Karpas-422 (cell line): ENCODE measurements at regions not wholly inside any gene's neighbourhood (a gene's known extent, or its start where the extent isn't known, plus 50 kb on each side); places are given as distances from the start of the nearest gene placed in this dataset.
"Not testable (repeated sequence)": the region's sequence is repeated elsewhere in the genome, so short reads cannot be mapped to it uniquely, and the experiment has no call there.

Experiments used
- DNase-seq: peaks from one replicate; pipeline ENCODE4 v3.0.0-alpha.2; 2015
- H2AFZ ChIP-seq: fragments of 200-600 bp; sonication (generic); 2 replicates; pipeline ENCODE4 v1.6.1; 2014; ENCODE audit warnings: antibody characterized with exemption, low read length, mixed read lengths
- H3K27ac ChIP-seq: fragments of 200-600 bp; sonication (generic); 2 replicates; pipeline ENCODE4 v1.5.1; 2014; ENCODE audit warnings: mild to moderate bottlenecking, low read length, moderate library complexity
- H3K27me3 ChIP-seq: fragments of 200-600 bp; sonication (generic); 2 replicates; pipeline ENCODE4 v1.6.1; 2014; ENCODE audit warnings: low read length, mixed read lengths
- H3K36me3 ChIP-seq: fragments of 200-600 bp; sonication (generic); 2 replicates; pipeline ENCODE4 v1.6.1; 2014; ENCODE audit warnings: low read length, mixed read lengths; ENCODE audit not compliant: insufficient read depth
- H3K4me1 ChIP-seq: fragments of 200-600 bp; sonication (generic); 2 replicates; pipeline ENCODE4 v1.6.1; 2014; ENCODE audit warnings: mild to moderate bottlenecking, low read length, mixed read lengths
- H3K4me2 ChIP-seq: fragments of 200-600 bp; sonication (generic); 2 replicates; pipeline ENCODE4 v1.6.1; 2014; ENCODE audit warnings: low read length, low read depth, mild to moderate bottlenecking; ENCODE audit not compliant: poor library complexity, severe bottlenecking
- H3K4me3 ChIP-seq: fragments of 200-600 bp; sonication (generic); 2 replicates; pipeline ENCODE4 v1.5.1; 2014; ENCODE audit warnings: mild to moderate bottlenecking, antibody characterized with exemption, low read length, mixed read lengths
- H3K79me2 ChIP-seq: fragments of 200-600 bp; sonication (generic); 2 replicates; pipeline ENCODE4 v1.6.1; 2014; ENCODE audit warnings: mild to moderate bottlenecking, low read length, mixed read lengths
- H3K9ac ChIP-seq: fragments of 200-600 bp; sonication (generic); 2 replicates; pipeline ENCODE4 v1.6.0; 2014; ENCODE audit warnings: low read length
- H3K9me2 ChIP-seq: fragments of 200-600 bp; sonication (generic), shearing (Covaris generic); replicated peaks from 2 replicates; pipeline ENCODE4 v1.6.0; 2014; ENCODE audit warnings: mild to moderate bottlenecking, low read length, moderate library complexity; ENCODE audit not compliant: insufficient read depth
- H3K9me3 ChIP-seq: fragments of 300-700, 200-600 bp; sonication (generic); 2 replicates; pipeline ENCODE4 v1.6.1; 2014; ENCODE audit warnings: low read length, mixed read lengths
- H4K20me1 ChIP-seq: fragments of 200-600 bp; sonication (generic); 2 replicates; pipeline ENCODE4 v1.6.1; 2014; ENCODE audit warnings: mild to moderate bottlenecking, antibody characterized with exemption, low read length, low read depth; ENCODE audit not compliant: insufficient read depth

- H3K27ac ChIP-seq = no peak overlapping the region
- no peaks in the 10 kb centered on the region for H3K36me3 ChIP-seq
- no peaks in the 10 kb centered on the region for H3K9me3 ChIP-seq
- no peak overlapping the region for H3K4me2 ChIP-seq
- H4K20me1 ChIP-seq = no peaks in the 10 kb centered on the region
- no peak overlapping the region for H3K4me3 ChIP-seq
- H3K9ac ChIP-seq = no peak overlapping the region
- no peaks in the 10 kb centered on the region for H3K4me1 ChIP-seq
- H3K79me2 ChIP-seq = no peaks in the 10 kb centered on the region
- no peaks in the 10 kb centered on the region for H3K9me2 ChIP-seq
- no peak for DNase-seq
- 0 out of 2 replicates have a peak, but pooled peaks cover 2% of the 10 kb centered on the region for H3K27me3 ChIP-seq
- no peak overlapping the region for H2AFZ ChIP-seq
Measured at GRCh38 chr12:5166976-5167375, 123.3 kb downstream of the KCNA5 start.

GRCh38 chr12:5168148-5168547 lies 124.5 kb downstream of the KCNA5 start:
- no peak overlapping the region for H3K4me2 ChIP-seq
- no peaks in the 10 kb centered on the region for H3K4me1 ChIP-seq
- H3K9me2 ChIP-seq = no peaks in the 10 kb centered on the region
- 0 out of 2 replicates have a peak, but pooled peaks cover under 1% of the 10 kb centered on the region for H3K27me3 ChIP-seq
- no peak overlapping the region for H3K4me3 ChIP-seq
- no peak overlapping the region for H3K27ac ChIP-seq
- no peak overlapping the region for H2AFZ ChIP-seq
- no peaks in the 10 kb centered on the region for H3K36me3 ChIP-seq
- no peaks in the 10 kb centered on the region for H4K20me1 ChIP-seq
- H3K9ac ChIP-seq = no peak overlapping the region
- H3K9me3 ChIP-seq = no peaks in the 10 kb centered on the region
- DNase-seq = no peak
- no peaks in the 10 kb centered on the region for H3K79me2 ChIP-seq

DNA sequence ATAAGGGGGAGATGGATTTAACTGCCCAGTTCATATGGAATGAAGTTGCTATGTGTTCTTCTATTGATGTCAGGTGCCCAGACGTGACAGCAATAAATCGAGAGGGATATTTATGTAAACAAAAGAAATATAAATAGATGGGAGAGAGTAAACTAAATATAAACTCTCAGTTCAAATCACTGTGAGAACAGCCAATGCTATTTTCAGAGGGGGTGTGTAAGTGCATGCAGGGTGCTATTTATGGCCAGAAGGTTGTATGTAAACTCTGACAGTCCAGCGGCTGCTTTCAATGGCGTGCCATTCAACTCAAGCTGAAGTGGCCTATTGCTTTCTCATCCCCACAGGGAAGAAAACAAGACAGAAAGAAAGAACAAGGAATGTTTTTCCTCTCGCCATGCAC lies 127.2 kb downstream of the KCNA5 start:
- DNase-seq = no peak

DNA sequence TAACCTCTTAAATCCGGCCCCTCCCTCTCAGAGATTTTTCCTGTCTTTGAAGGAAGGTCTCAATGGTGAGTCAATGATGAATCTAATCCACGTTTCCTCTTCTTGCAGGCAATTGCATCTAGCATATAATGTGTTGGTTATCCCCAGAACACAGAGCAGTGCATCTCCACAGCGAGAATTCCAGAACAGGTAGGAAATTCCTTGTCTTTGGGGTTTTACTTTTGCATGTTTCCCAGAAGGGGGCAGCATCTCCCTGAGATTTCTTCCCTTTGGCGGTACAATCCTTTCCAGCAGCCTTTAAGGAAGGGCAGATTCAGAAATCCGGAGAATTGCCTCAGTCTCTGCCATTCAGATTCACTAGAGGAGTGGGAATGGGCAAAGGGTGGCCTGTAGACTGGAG lies 128.0 kb downstream of the KCNA5 start:
- no peak overlapping the region for H2AFZ ChIP-seq
- no peaks in the 10 kb centered on the region for H3K79me2 ChIP-seq
- H3K9me2 ChIP-seq = no peaks in the 10 kb centered on the region
- no peaks in the 10 kb centered on the region for H4K20me1 ChIP-seq
- no peaks in the 10 kb centered on the region for H3K9me3 ChIP-seq
- DNase-seq = no peak
- no peaks in the 10 kb centered on the region for H3K27me3 ChIP-seq
- H3K4me2 ChIP-seq = no peak overlapping the region
- H3K36me3 ChIP-seq = no peaks in the 10 kb centered on the region
- H3K4me3 ChIP-seq = no peak overlapping the region
- no peak overlapping the region for H3K9ac ChIP-seq
- H3K4me1 ChIP-seq = no peaks in the 10 kb centered on the region
- H3K27ac ChIP-seq = no peak overlapping the region

More for the DNA sequence above, 127.2 kb downstream of the KCNA5 start:
- Histone ChIP-seq H3K9me3 (no peaks in the 10 kb centered on the region), H3K4me1 (no peaks in the 10 kb centered on the region), H3K36me3 (no peaks in the 10 kb centered on the region), H3K79me2 (no peaks in the 10 kb centered on the region), H3K4me2 (no peak overlapping the region), H3K4me3 (no peak overlapping the region), H3K27me3 (no peaks in the 10 kb centered on the region), H3K9ac (no peak overlapping the region), H3K27ac (no peak overlapping the region), H2AFZ (no peak overlapping the region), H3K9me2 (no peaks in the 10 kb centered on the region), H4K20me1 (no peaks in the 10 kb centered on the region)

- Histone ChIP-seq H2AFZ (no peak overlapping the region), H3K4me2 (no peak overlapping the region), H3K36me3 (no peaks in the 10 kb centered on the region), H3K4me3 (no peak overlapping the region), H3K27me3 (no peaks in the 10 kb centered on the region), H3K79me2 (no peaks in the 10 kb centered on the region), H3K9me3 (no peaks in the 10 kb centered on the region), H3K9me2 (no peaks in the 10 kb centered on the region), H3K9ac (no peak overlapping the region), H3K4me1 (no peaks in the 10 kb centered on the region), H3K27ac (no peak overlapping the region), H4K20me1 (no peaks in the 10 kb centered on the region)
- DNase-seq = no peak
Measured at GRCh38 chr12:5172886-5173285, 129.2 kb downstream of the KCNA5 start.

GRCh38 chr12:5173511-5174011 lies 129.9 kb downstream of the KCNA5 start:
- DNase-seq = no peak
- Histone ChIP-seq H3K79me2 (no peaks in the 10 kb centered on the region), H3K9me3 (no peaks in the 10 kb centered on the region), H3K27ac (no peak overlapping the region), H3K27me3 (no peaks in the 10 kb centered on the region), H2AFZ (no peak overlapping the region), H3K4me3 (no peak overlapping the region), H3K4me2 (no peak overlapping the region), H3K4me1 (no peaks in the 10 kb centered on the region), H3K9me2 (no peaks in the 10 kb centered on the region), H4K20me1 (no peaks in the 10 kb centered on the region), H3K9ac (no peak overlapping the region), H3K36me3 (no peaks in the 10 kb centered on the region)

DNA sequence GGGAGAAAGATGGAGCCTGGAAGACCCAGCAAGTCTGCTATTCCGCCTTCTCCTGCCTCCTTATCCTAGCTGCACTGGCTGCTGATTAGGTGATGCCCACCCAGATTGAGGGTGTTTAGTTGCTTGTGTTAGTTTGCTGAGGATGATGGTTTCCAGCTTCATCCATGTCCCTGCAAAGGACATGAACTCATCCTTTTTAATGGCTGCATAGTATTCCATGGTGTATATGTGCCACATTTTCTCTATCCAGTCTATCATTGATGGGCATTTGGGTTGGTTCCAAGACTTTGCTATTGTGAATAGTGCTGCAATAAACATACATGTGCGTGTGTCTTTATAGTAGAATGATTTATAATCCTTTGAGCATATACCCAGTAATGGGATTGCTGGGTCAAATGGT lies 131.7 kb downstream of the KCNA5 start:
- H2AFZ ChIP-seq, H3K4me2 ChIP-seq, H3K27ac ChIP-seq, H3K36me3 ChIP-seq, H3K9me2 ChIP-seq, H3K79me2 ChIP-seq, H3K9ac ChIP-seq, H3K9me3 ChIP-seq, H3K4me3 ChIP-seq, H3K27me3 ChIP-seq, H3K4me1 ChIP-seq, H4K20me1 ChIP-seq, DNase-seq: not testable (repeated sequence)

DNA sequence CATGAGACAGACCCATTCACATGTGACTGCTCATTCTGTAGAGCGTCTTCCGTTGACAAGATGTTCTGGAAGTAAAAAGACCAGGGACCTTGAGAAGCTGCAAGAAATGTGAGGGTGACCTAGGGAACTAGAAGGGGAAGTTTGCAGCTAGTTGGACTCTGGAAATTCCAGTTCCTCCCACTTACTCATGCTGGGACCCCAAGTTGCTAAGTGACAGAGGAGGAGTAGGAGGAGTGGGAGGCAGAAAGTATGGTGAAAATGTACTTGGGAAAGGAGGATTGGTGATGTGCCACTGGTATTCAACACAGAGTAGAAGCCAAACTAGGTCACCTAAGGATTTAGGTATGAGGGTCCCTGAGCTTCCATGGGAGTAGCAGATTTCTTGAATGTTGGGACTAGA lies 132.4 kb downstream of the KCNA5 start:
- no peak for DNase-seq
- H3K9ac ChIP-seq = no peak overlapping the region
- no peak overlapping the region for H3K4me2 ChIP-seq
- H3K27me3 ChIP-seq = no peaks in the 10 kb centered on the region
- no peak overlapping the region for H3K4me3 ChIP-seq
- no peaks in the 10 kb centered on the region for H4K20me1 ChIP-seq
- H3K79me2 ChIP-seq = no peaks in the 10 kb centered on the region
- H3K9me3 ChIP-seq = no peaks in the 10 kb centered on the region
- no peaks in the 10 kb centered on the region for H3K9me2 ChIP-seq
- no peaks in the 10 kb centered on the region for H3K4me1 ChIP-seq
- no peak overlapping the region for H2AFZ ChIP-seq
- no peaks in the 10 kb centered on the region for H3K36me3 ChIP-seq
- no peak overlapping the region for H3K27ac ChIP-seq

DNA sequence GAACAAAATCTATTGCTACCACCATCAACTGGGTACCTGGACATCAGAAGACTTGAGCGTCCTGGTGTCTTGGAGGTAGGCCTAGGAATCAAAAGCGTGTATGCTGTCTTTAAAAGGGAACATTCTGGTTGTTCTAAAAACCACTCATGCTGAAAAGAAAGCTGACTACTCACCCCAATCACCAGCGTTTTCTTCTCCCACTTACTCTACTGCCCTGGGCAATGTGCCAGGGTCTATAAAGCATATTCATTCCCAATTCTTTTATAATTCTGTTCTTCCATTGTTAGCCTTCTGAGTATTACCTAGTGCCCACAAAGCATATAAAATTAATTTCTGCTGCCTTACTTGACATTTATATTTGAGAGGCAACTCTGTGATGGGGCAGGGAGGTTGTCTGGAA lies 133.4 kb downstream of the KCNA5 start:
- no peaks in the 10 kb centered on the region for H3K9me2 ChIP-seq
- no peak for DNase-seq
- H3K79me2 ChIP-seq = no peaks in the 10 kb centered on the region
- H3K36me3 ChIP-seq = no peaks in the 10 kb centered on the region
- H3K4me1 ChIP-seq = no peaks in the 10 kb centered on the region
- H3K4me3 ChIP-seq = no peak overlapping the region
- H2AFZ ChIP-seq = no peak overlapping the region
- H4K20me1 ChIP-seq = no peaks in the 10 kb centered on the region
- no peaks in the 10 kb centered on the region for H3K27me3 ChIP-seq
- H3K9ac ChIP-seq = no peak overlapping the region
- no peak overlapping the region for H3K27ac ChIP-seq
- no peaks in the 10 kb centered on the region for H3K9me3 ChIP-seq
- no peak overlapping the region for H3K4me2 ChIP-seq
